ENCODE measurements at regions not wholly inside any gene's neighbourhood (a gene's known extent, or its start where the extent isn't known, plus 50 kb on each side); places are given as distances from the start of the nearest gene placed in this dataset.
A peak's percentile ranks its signal among the peaks of the same experiment; 100 is the strongest.

DNA sequence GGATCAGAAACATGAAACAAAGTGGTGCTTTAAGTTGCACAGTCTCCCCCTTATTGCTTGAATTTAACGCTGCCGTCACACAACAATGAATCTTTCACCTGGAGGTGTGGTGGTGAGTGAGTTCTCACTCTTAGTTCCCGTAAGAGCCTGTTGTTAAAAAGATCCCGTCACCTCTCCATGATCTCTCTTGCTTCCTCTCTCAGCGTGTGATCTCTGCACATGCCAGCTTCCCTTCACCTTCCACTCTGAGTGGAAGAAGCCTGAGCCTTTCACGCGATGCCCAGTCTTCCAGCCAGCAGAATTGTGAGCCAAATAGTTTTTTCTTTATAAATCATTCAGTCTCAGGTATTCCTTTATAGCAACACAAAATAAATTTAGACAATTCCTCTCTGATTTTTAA lies 136.7 kb upstream of the CHL1 start:
- TF ChIP-seq POLR2A (IDR thresholded peaks at IDR 0.05; ENCODE audit: low read depth, low read length), result no peak
- TF ChIP-seq CHD1 (IDR thresholded peaks at IDR 0.05; ENCODE audit: low read depth, low read length), result no peak
- TF ChIP-seq CEBPB (IDR thresholded peaks at IDR 0.05; ENCODE audit: low read depth, low read length), result no peak
- TF ChIP-seq, protein P1, sequence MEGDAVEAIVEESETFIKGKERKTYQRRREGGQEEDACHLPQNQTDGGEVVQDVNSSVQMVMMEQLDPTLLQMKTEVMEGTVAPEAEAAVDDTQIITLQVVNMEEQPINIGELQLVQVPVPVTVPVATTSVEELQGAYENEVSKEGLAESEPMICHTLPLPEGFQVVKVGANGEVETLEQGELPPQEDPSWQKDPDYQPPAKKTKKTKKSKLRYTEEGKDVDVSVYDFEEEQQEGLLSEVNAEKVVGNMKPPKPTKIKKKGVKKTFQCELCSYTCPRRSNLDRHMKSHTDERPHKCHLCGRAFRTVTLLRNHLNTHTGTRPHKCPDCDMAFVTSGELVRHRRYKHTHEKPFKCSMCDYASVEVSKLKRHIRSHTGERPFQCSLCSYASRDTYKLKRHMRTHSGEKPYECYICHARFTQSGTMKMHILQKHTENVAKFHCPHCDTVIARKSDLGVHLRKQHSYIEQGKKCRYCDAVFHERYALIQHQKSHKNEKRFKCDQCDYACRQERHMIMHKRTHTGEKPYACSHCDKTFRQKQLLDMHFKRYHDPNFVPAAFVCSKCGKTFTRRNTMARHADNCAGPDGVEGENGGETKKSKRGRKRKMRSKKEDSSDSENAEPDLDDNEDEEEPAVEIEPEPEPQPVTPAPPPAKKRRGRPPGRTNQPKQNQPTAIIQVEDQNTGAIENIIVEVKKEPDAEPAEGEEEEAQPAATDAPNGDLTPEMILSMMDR (conservative IDR thresholded peaks at IDR 0.05; ENCODE audit: low read depth, low read length), result no peak
- no peak for TF ChIP-seq MXI1 (IDR thresholded peaks at IDR 0.05; ENCODE audit: borderline replicate concordance, low read depth, low read length)
- no peak for TF ChIP-seq MAZ (IDR thresholded peaks at IDR 0.05; ENCODE audit: borderline replicate concordance, low read depth, low read length)
- TF ChIP-seq MAFK (IDR thresholded peaks at IDR 0.05; ENCODE audit: low read depth, low read length), result no peak
- no peak for TF ChIP-seq SMC3 (IDR thresholded peaks at IDR 0.05; ENCODE audit: low read depth, low read length)
- TF ChIP-seq, protein P2, sequence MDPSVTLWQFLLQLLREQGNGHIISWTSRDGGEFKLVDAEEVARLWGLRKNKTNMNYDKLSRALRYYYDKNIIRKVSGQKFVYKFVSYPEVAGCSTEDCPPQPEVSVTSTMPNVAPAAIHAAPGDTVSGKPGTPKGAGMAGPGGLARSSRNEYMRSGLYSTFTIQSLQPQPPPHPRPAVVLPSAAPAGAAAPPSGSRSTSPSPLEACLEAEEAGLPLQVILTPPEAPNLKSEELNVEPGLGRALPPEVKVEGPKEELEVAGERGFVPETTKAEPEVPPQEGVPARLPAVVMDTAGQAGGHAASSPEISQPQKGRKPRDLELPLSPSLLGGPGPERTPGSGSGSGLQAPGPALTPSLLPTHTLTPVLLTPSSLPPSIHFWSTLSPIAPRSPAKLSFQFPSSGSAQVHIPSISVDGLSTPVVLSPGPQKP (IDR thresholded peaks at IDR 0.05; ENCODE audit: borderline replicate concordance, low read depth, low read length), result no peak
- no peak for TF ChIP-seq BHLHE40 (IDR thresholded peaks at IDR 0.05; ENCODE audit: low read depth, low read length)
- TF ChIP-seq RAD21 (IDR thresholded peaks at IDR 0.05; ENCODE audit: low read length), result no peak
- no peak for TF ChIP-seq RFX5 (IDR thresholded peaks at IDR 0.05; ENCODE audit: low read depth, low read length)
- TF ChIP-seq RCOR1 (IDR thresholded peaks at IDR 0.05; ENCODE audit: insufficient replicate concordance, low read length), result no peak
- no peak overlapping the region for H4K91ac ChIP-seq (ENCODE audit: insufficient read depth, low read depth, low read length)
- H3K4me2 ChIP-seq (ENCODE audit: low read depth, low read length), result no peak overlapping the region
- H3K4ac ChIP-seq (ENCODE audit: low read depth, low read length), result no peak overlapping the region
- H2BK120ac ChIP-seq (ENCODE audit: low read depth, low read length), result no peak overlapping the region
- intact Hi-C loops (cut with micrococcal nuclease), result no loop called here
- no peak overlapping the region for H2AFZ ChIP-seq (replicated peaks; ENCODE audit: low read length, poor library complexity)
- H3K23ac ChIP-seq (ENCODE audit: low read depth, low read length), result no peak overlapping the region
- no peaks in the 10 kb centered on the region; the same call in 1 of the 2 replicates for H3K27me3 ChIP-seq (ENCODE audit: control insufficient read depth, insufficient read depth, low read length)
- no peak overlapping the region for H4K5ac ChIP-seq (ENCODE audit: low read depth, low read length)
- CTCF ChIA-PET, result no interaction called here
- no peaks in the 10 kb centered on the region for H3K9me3 ChIP-seq (ENCODE audit: control insufficient read depth, insufficient read depth, low read length)
- H2AK5ac ChIP-seq (ENCODE audit: low read depth, low read length), result no peak overlapping the region
- H4K20me1 ChIP-seq (ENCODE audit: insufficient read depth, low read length), result no peaks in the 10 kb centered on the region
- H4K8ac ChIP-seq (ENCODE audit: low read depth in 2 of 2, low read length in 2 of 2), result no peak overlapping the region
- ATAC-seq (ENCODE audit: low read depth), result no peak
- DNase-seq, result no peak
- dilution Hi-C loops (cut with HindIII; ENCODE audit: low sequenced_read_pairs, unreplicated experiment), result no loop called here
- no peak overlapping the region for H2BK20ac ChIP-seq (ENCODE audit: low read depth, low read length)
- H2BK15ac ChIP-seq (ENCODE audit: low read depth, low read length), result no peak overlapping the region
- no peak overlapping the region for H3K4me3 ChIP-seq (ENCODE audit: insufficient read depth, low read depth, low read length)
- in situ Hi-C loops (cut with MboI; ENCODE audit: low sequenced_read_pairs), result no loop called here
- H3K79me1 ChIP-seq (ENCODE audit: low read depth in 1 of 2, low read length in 2 of 2), result no peaks in the 10 kb centered on the region
- POLR2A ChIA-PET (ENCODE audit: unreplicated experiment), result no interaction called here
- H3K4me1 ChIP-seq (ENCODE audit: control insufficient read depth, insufficient read depth, low read length), result no peaks in the 10 kb centered on the region
- no peak overlapping the region for H3K27ac ChIP-seq (ENCODE audit: insufficient read depth, low read length)
- no peak overlapping the region for H3K56ac ChIP-seq (ENCODE audit: extremely low read depth, insufficient read depth, low read length)
- H2BK5ac ChIP-seq (ENCODE audit: low read depth, low read length, poor library complexity, severe bottlenecking), result no peak overlapping the region
- no peak overlapping the region for H3K18ac ChIP-seq (ENCODE audit: low read depth, low read length)
- WGBS, 2 experiments (ENCODE audit: extremely low coverage in 2 of 2, insufficient read length in 1 of 2), result 80% methylated on average over 1 of the region's 7 CpGs; no CpG with 5 or more reads in 1 of the 2 experiments
- no TSS peak for BruUV-seq (replicated peaks)
- H3K9me1 ChIP-seq (ENCODE audit: insufficient read depth, low read length), result no peaks in the 10 kb centered on the region
- no peak overlapping the region for H3K9ac ChIP-seq (ENCODE audit: low read depth, low read length)
- no peak overlapping the region for H3K14ac ChIP-seq (replicated peaks; ENCODE audit: low read depth, low read length)
- H3K36me3 ChIP-seq (ENCODE audit: control insufficient read depth, insufficient read depth, low read length), result no peaks in the 10 kb centered on the region
- H2AK9ac ChIP-seq (replicated peaks; ENCODE audit: low read depth, low read length, poor library complexity), result peak overlapping the region; percentile 42
